ENCODE measurements at regions not wholly inside any gene's neighbourhood (a gene's known extent, or its start where the extent isn't known, plus 50 kb on each side); places are given as distances from the start of the nearest gene placed in this dataset.
"Not testable (repeated sequence)": the region's sequence is repeated elsewhere in the genome, so short reads cannot be mapped to it uniquely, and the experiment has no call there.

DNA sequence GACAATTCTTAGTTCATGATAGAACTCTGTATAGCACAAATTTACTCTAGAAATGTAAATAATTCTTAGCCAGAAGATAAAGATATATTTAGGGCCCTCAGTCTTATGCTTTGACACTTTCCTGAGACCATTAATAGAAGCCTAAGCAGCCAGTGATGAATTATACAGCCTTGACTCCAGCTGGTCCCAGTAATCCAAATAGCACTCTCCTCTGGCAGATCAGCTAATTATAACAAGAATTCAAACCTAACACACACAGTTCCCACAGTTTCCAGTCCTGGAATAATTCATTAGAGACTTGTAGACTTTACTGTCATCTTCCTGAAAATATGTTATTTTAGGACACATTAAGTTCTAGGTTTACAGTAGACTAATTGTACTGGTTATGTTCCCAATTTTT is 50.4 kb downstream of the SHOC1 start:
- no peak overlapping the region for H3K4me3 ChIP-seq (ENCODE audit: low read depth, low read length)
- no peak for DNase-seq (ENCODE audit: low read depth)
- TF ChIP-seq, protein P1, sequence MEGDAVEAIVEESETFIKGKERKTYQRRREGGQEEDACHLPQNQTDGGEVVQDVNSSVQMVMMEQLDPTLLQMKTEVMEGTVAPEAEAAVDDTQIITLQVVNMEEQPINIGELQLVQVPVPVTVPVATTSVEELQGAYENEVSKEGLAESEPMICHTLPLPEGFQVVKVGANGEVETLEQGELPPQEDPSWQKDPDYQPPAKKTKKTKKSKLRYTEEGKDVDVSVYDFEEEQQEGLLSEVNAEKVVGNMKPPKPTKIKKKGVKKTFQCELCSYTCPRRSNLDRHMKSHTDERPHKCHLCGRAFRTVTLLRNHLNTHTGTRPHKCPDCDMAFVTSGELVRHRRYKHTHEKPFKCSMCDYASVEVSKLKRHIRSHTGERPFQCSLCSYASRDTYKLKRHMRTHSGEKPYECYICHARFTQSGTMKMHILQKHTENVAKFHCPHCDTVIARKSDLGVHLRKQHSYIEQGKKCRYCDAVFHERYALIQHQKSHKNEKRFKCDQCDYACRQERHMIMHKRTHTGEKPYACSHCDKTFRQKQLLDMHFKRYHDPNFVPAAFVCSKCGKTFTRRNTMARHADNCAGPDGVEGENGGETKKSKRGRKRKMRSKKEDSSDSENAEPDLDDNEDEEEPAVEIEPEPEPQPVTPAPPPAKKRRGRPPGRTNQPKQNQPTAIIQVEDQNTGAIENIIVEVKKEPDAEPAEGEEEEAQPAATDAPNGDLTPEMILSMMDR (IDR thresholded peaks at IDR 0.05; ENCODE audit: insufficient read depth, low read length), result no peak

DNA sequence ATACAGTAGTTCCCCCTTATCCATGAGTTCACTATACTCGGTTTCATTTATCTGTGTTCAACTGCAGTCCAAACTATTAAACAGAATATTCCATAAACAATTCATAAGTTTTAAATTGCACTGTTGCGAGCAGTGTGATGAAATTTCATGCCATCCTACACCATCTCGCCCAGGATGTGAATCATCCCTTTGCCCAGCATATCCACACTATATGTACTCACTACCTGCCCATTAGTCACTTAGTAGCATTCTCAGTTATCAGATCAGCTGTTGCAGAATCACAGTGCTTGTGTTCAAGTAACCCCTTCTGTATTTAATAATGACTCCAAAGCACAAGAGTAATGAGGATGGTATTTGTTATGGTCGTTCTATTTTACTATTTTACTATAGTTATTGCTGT is 51.5 kb downstream of the SHOC1 start:
- H3K4me3 ChIP-seq (ENCODE audit: low read depth, low read length), result no peak overlapping the region
- DNase-seq (ENCODE audit: low read depth), result peak; percentile 84
- TF ChIP-seq, protein P1 (IDR thresholded peaks at IDR 0.05; ENCODE audit: insufficient read depth, low read length), result no peak

DNA sequence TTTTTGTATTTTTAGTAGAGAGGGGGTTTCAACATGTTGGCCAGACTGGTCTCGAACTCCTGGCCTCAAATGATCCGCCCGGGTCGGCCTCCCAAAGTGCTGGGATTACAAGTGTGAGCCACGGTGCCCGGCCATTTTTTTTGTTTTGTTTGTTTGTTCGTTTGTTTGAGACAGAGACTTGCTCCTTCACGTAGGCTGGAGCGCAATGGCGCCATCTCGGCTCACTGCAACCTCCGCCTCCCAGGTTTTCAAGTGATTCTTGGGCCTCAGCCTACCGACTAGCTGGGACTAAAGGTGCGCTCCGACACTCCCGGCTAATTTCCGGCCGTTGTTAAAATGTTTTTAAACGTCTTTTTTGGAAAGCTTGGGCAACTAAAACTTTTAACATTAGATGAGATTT is 54.0 kb downstream of the SHOC1 start:
- TF ChIP-seq, protein P1 (IDR thresholded peaks at IDR 0.05; ENCODE audit: insufficient read depth, low read length), result no peak
- no peak for DNase-seq (ENCODE audit: low read depth)
- no peak overlapping the region for H3K4me3 ChIP-seq (ENCODE audit: low read depth, low read length)

GRCh38 chr9:111736714-111737113 is 58.0 kb downstream of the SHOC1 start:
- DNase-seq (ENCODE audit: low read depth), result no peak
- TF ChIP-seq, protein P1 (IDR thresholded peaks at IDR 0.05; ENCODE audit: insufficient read depth, low read length), result no peak
- H3K4me3 ChIP-seq (ENCODE audit: low read depth, low read length), result no peak overlapping the region

DNA sequence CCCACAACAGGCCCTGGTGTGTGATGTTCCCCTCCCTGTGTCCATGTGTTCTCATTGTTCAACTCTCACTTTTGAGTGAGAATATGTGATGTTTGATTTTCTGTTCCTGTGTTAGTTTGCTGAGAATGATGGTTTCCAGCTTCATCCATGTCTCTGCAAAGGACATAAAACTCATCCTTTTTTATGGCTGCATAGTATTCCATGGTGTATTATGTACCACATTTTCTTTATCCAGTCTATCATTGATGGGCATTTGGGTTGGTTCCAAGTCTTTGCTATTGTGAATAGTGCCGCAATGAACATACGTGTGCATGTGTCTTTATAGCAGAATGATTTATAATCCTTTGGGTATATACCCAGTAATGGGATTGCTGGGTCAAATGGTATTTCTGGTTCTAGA is 59.4 kb downstream of the SHOC1 start:
- DNase-seq (ENCODE audit: low read depth); H3K4me3 ChIP-seq (ENCODE audit: low read depth, low read length): not testable (repeated sequence)

- DNase-seq (ENCODE audit: low read depth), result peak; percentile 68
- H3K4me3 ChIP-seq (ENCODE audit: low read depth, low read length), result no peak overlapping the region
- TF ChIP-seq, protein P1 (IDR thresholded peaks at IDR 0.05; ENCODE audit: insufficient read depth, low read length), result no peak
Observed at GRCh38 chr9:111731928-111732327, 62.8 kb downstream of the SHOC1 start.

DNA sequence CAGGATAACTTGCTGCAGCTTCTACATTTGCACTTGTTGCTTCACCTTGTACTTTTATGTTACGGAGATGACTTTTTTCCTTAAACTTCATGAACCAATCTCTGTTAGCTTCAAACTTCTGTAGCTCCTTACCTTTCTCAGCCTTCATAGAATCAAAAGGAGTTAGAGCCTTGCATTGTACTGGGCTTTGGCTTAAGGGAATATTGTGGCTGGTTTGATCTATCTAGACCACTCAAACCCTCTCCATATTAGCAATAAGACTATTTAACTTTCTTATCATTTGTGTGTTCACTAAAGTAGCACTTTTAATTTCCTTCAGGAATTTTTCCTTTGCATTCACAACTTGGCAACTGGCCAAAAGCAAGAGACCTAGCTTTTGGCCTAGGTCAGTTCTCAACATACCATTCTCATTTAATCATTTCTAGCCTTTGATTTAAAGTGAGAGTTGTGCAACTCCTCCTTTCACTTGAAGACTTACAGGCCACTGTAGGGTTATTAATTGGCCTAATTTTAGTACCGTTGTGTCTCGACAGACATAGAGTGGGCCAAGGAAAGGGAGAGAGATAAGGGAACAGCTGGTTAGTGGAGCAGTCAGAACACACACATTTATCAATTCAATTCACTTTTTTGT is 63.7 kb downstream of the SHOC1 start:
- TF ChIP-seq, protein P1 (IDR thresholded peaks at IDR 0.05; ENCODE audit: insufficient read depth, low read length), result no peak
- no peak overlapping the region for H3K4me3 ChIP-seq (ENCODE audit: low read depth, low read length)
- DNase-seq (ENCODE audit: low read depth), result peak; percentile 93
